Eye (tissue), 1 donor: ENCODE measurements at regions not wholly inside any gene's neighbourhood (a gene's known extent, or its start where the extent isn't known, plus 50 kb on each side); places are given as distances from the start of the nearest gene placed in this dataset.

ENCODE experiments used
- DNase-seq: peaks from one replicate; pipeline ENCODE4 v3.0.0-alpha.2; 2015

- DNase-seq: no peak
These were observed 257.7 kb downstream of the GABRG2 start for GRCh38 chr5:162325143-162325727.

- no peak for DNase-seq
These were observed 267.4 kb downstream of the GABRG2 start for GRCh38 chr5:162334944-162335343.

GRCh38 chr5:162360373-162360931 lies 292.9 kb downstream of the GABRG2 start:
- DNase-seq: no peak

- DNase-seq: peak; percentile 20
These were observed 304.7 kb downstream of the GABRG2 start for GRCh38 chr5:162372256-162372655.

GRCh38 chr5:162377895-162378294 lies 310.3 kb downstream of the GABRG2 start:
- no peak for DNase-seq

GRCh38 chr5:162382839-162383238 lies 315.3 kb downstream of the GABRG2 start:
- no peak for DNase-seq

- DNase-seq: no peak
These were observed 316.7 kb downstream of the GABRG2 start for GRCh38 chr5:162384225-162384624.

GRCh38 chr5:162391833-162392232 lies 324.3 kb downstream of the GABRG2 start:
- no peak for DNase-seq

- no peak for DNase-seq
These were observed 324.8 kb downstream of the GABRG2 start for GRCh38 chr5:162392336-162392735.

GRCh38 chr5:162393534-162393933 lies 326.0 kb downstream of the GABRG2 start:
- DNase-seq: no peak

GRCh38 chr5:162407614-162408013 lies 340.0 kb downstream of the GABRG2 start:
- peak; percentile 16 for DNase-seq

GRCh38 chr5:162410365-162410764 lies 342.8 kb downstream of the GABRG2 start:
- DNase-seq: no peak

- DNase-seq: no peak
These were observed 361.6 kb downstream of the GABRG2 start for GRCh38 chr5:162429142-162429541.

- peak; percentile 24 for DNase-seq
These were observed 366.7 kb downstream of the GABRG2 start for GRCh38 chr5:162434281-162434680.

GRCh38 chr5:162436055-162436454 lies 368.5 kb downstream of the GABRG2 start:
- DNase-seq: no peak

GRCh38 chr5:162444129-162444762 lies 376.7 kb downstream of the GABRG2 start:
- no peak for DNase-seq

GRCh38 chr5:162456086-162456485 lies 388.5 kb downstream of the GABRG2 start:
- DNase-seq: peak; percentile 51

GRCh38 chr5:162466011-162466410 lies 398.4 kb downstream of the GABRG2 start:
- peak; percentile 34 for DNase-seq

- no peak for DNase-seq
These were observed 405.6 kb downstream of the GABRG2 start for GRCh38 chr5:162473041-162473714.

- DNase-seq: peak; percentile 25
These were observed 406.7 kb downstream of the GABRG2 start for GRCh38 chr5:162474239-162474638.

GRCh38 chr5:162484095-162484494 lies 416.5 kb downstream of the GABRG2 start:
- no peak for DNase-seq

- DNase-seq: no peak
These were observed 417.4 kb downstream of the GABRG2 start for GRCh38 chr5:162484986-162485385.

GRCh38 chr5:162485666-162486292 lies 418.2 kb downstream of the GABRG2 start:
- peak; percentile 94 for DNase-seq
